Stimulated activated CD4-positive, alpha-beta T cell treated with anti-CD3 and anti-CD28 coated beads, Interleukin-2, amount 100 ng/mL, for 4 hours (primary cell): ENCODE measurements at regions not wholly inside any gene's neighbourhood (a gene's known extent, or its start where the extent isn't known, plus 50 kb on each side); places are given as distances from the start of the nearest gene placed in this dataset.
"Not testable (repeated sequence)": the region's sequence is repeated elsewhere in the genome, so short reads cannot be mapped to it uniquely, and the experiment has no call there.

Experiments used
- DNase-seq: peaks from one replicate; pipeline ENCODE4 v3.0.0-alpha.2; 2020; ENCODE audit warnings: low read depth

DNA sequence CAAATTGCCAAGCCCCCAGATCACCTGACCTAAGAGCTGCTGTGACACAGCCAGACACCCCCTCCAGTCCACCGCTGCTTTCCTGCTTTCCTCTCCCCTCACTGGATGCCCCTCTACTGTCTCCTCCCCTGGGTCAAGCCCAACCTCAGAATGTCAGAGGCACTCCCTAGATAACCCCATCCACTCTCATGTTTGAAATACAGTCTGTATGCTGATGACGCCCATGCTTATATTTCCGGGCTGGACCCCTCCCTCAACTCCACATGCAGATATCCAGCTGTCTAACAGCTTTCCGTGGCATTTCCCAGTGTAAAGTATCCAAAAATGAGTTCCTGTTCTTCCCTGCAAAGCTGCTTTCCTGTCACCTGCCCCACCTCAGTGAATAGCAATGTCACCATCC lies 309.2 kb downstream of the ANAPC1 start:
- DNase-seq: not testable (repeated sequence)

DNA sequence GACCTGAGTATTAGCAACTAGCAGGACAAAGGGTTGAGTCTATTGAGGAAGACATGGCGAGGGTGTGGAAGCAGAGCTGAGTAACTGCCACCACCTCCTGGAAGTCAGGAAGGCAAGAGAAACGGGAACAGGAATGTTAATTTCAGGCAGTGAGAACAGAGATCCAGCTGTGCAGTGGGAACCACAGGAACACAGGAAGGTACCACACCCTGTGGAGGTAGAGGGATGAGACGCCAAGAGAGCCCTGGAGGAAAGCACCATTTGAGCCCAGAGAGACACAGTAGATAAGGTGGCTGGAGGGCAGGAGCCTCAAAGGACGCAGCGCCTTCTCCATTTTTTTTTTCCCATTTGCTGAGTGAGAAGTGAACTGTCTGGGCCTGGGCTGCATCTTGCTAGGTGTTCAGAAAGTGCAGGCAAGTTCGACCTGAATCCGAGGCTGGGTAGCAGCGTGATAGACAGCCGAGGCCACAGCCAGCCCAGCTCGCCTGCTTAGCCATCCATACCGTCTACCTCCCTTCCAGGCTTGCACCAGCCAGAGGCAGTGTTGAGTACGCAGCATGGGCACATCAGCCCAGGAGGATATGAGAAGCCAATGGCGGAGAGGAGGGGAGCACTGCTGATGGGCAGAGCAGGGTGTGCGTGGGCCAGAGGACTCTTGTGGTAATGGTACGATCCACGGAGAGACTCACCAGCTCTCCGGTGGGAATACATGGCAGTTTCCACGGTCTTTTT lies 306.7 kb downstream of the ANAPC1 start:
- DNase-seq: not testable (repeated sequence)

GRCh38 chr2:111579500-111580134 lies 304.4 kb downstream of the ANAPC1 start:
- not testable (repeated sequence) for DNase-seq

DNA sequence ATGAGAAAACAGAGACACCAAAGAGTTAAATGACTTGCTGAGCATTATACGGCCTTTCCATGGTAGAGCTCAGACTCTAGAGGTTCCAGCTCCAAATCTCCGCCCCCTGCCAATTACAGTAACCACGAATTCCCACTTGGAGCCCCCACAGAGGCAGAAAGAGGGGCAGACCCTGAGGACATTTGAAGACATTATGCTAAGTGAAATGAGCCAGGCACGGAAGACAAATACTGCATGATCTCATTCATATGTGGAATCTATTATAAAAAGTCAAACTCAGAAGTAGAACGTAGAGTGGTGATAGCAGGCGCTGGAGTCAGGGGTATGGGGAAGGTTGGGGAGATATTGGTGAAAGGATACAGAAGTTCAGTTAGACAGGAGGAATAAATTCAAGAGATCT lies 303.4 kb downstream of the ANAPC1 start:
- not testable (repeated sequence) for DNase-seq

DNA sequence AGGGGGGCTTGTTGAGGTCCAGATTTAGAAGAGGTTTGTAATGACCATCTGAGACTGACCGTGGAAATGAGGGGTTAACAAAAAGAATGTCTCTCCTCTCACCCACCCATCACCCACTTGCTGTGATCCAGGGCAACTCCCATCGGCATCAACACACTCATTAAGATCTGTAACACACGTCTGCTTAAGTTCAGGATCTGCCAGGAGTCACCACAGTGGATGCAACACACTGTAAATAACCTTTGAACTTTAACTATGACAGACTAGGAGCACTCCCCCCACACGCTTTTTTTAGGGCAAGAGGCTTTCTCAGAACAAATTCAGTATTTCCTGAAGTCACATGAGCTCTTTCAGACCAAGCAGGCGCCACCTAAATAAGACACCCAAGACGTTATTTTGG lies 301.9 kb downstream of the ANAPC1 start:
- DNase-seq: not testable (repeated sequence)

GRCh38 chr2:111583480-111583879 lies 300.5 kb downstream of the ANAPC1 start:
- DNase-seq: not testable (repeated sequence)

- not testable (repeated sequence) for DNase-seq
Observed at GRCh38 chr2:111584540-111584939, 299.5 kb downstream of the ANAPC1 start.

- not testable (repeated sequence) for DNase-seq
Observed at GRCh38 chr2:111584950-111585349, 299.0 kb downstream of the ANAPC1 start.

GRCh38 chr2:111586014-111586413 lies 298.0 kb downstream of the ANAPC1 start:
- not testable (repeated sequence) for DNase-seq

DNA sequence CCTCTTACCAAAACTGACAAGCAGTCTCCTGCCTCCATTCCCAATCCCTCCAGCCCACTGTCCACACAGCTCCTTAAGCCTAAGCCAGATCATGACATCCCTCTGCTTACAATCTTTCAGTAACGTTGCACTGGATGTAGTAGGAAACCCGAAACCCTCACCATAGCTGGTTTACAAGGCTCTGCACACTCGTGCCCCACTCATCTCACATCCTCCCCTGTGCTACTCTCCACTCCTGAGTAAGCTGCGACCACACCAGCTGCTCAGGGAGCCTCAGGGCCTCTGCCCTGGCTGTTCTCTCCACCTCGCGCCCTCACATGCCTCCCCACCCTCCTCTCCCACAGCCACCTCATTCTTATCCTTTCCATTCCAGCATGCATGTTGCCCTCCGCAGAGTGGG lies 288.9 kb downstream of the ANAPC1 start:
- not testable (repeated sequence) for DNase-seq

- DNase-seq: not testable (repeated sequence)
Observed at GRCh38 chr2:111596808-111597705, 286.9 kb downstream of the ANAPC1 start.

- DNase-seq: not testable (repeated sequence)
Observed at GRCh38 chr2:111598944-111599343, 285.0 kb downstream of the ANAPC1 start.

GRCh38 chr2:111602259-111602658 lies 281.7 kb downstream of the ANAPC1 start:
- not testable (repeated sequence) for DNase-seq

DNA sequence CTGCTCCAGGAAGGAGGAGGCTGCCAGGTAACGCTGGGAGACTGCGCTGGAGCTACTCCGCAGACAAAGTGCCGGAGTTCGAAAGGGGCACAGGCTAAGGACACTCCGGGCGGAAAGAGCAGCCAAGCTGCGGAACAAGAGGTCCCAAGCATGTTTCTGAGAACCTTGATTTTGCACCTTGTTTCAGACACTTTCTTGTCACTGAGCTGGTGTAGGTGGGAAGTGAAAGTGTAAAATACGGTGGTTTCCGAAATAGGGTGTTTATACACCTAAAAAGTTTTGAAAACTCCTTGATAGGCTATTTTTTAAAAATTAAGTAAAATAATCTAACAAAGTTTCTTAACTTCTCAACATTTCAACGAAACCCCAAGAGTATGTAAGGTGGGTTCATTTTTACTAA lies 278.2 kb downstream of the ANAPC1 start:
- not testable (repeated sequence) for DNase-seq

GRCh38 chr2:111606632-111607031 lies 277.4 kb downstream of the ANAPC1 start:
- not testable (repeated sequence) for DNase-seq

GRCh38 chr2:111609146-111609844 lies 274.7 kb downstream of the ANAPC1 start:
- DNase-seq: not testable (repeated sequence)

DNA sequence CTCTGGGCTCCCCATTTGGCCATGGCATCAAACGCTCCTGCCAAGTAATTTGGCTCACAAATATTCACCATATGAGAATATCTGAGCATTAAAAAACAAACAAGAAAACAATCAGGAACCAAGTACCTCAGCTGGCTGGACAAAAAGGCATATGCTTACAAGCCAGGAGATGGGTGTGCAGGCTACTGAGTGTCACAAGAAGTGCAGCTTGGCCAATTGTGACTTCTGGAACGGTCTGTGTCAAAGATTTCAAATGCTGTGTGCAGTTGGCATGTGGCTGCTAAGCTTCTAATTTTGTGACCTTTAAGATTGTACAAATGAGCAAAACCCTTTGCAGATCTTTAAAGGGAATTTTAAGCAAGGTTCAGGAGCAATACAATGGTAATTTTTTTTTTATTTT lies 274.0 kb downstream of the ANAPC1 start:
- DNase-seq: not testable (repeated sequence)

DNA sequence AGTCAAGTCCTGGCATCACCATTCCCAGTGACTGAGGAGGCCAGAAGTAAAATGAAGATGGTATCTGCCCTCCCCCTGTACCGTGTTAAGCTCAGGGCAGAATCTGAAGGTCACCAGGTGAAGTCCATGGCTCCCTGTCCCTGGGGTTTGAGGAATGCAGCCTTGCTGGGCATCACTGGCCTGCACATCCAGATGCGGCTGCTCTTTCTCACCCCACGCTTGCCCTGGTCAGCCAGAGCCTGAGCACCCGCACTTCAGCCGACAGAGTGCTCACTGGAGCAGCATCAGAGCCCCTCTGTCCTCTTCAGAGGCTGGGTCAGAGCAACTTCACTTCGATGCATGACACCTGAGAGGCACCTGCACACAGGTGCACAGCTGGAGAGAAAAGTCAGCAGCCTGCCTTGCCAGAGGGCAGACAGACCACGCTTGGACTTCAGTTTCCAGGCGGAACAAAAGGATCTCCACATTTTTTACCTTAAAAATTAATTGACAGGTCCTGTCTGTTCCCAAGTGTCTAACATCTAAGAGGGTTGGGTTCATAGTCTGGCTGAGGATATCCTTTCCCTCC lies 267.3 kb downstream of the ANAPC1 start:
- no peak for DNase-seq

- no peak for DNase-seq
Observed at GRCh38 chr2:111617299-111618225, 266.4 kb downstream of the ANAPC1 start.

DNA sequence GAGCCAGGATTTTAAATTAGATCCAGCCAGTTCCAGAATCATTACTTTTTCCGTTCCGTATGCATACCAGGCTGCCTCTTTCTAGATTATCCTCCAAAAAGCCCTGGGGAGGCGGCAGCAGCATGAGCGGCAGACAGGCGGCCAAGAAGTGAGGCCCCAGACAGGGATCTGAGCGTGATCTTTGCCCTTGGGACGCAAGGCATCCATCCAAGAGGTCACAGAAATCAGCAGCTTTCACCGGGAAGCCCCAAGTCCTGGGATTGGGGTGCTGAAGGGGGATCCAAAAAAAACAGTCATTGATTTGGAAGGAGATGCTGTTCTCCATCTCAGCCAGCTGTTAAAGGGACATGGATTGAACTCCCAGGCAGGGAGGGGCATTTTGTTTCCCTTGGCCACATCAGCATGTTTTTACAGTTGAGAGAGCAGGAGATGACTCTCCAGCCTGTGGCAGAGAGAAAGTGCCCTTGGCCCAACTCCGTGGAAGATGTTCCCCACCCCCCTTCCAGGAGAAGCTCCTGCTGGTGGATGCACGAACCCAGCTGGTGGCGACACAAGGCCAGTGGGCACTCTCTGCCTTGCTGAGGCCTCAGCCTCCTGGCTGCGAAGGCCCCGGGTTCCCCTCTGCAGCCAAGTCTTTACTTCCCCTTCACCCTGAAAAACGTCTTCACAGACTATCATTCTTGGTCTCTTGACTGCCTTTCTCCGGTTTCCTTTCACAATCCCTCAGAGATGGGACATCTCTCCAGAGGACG lies 265.6 kb downstream of the ANAPC1 start:
- DNase-seq: no peak
